Suprapubic skin (tissue), 4 donors: ENCODE measurements at regions not wholly inside any gene's neighbourhood (a gene's known extent, or its start where the extent isn't known, plus 50 kb on each side); places are given as distances from the start of the nearest gene placed in this dataset.

ENCODE experiments used
- EP300 ChIP-seq: sonication (generic); formaldehyde crosslinking; IDR thresholded peaks from one replicate; pipeline ENCODE4 v1.6.1; 2017; ENCODE audit warnings: antibody characterized with exemption
- POLR2A ChIP-seq, 2 donors: fragments of 450-650 bp; IDR thresholded peaks; one replicate each; pipeline ENCODE4 v1.6.1; 2017; ENCODE audit warnings: antibody characterized with exemption in 2 of 2, mild to moderate bottlenecking in 2 of 2, moderate library complexity in 2 of 2
- POLR2AphosphoS5 ChIP-seq, 3 donors: sonication (generic); formaldehyde crosslinking; IDR thresholded peaks; one replicate each; pipeline ENCODE4 v1.6.1; 2017; ENCODE audit warnings: antibody characterized with exemption in 3 of 3
- TF ChIP-seq, protein P1 (sequence below), 2 donors: fragments of 200-600 bp in 1 of 2; fragments of 450-650 bp in 1 of 2; sonication (generic) in 1 of 2; IDR thresholded peaks; one replicate each; pipeline ENCODE4 v1.5.1; 2016 to 2019; ENCODE audit warnings: antibody characterized with exemption in 2 of 2, mild to moderate bottlenecking in 1 of 2, moderate library complexity in 1 of 2

- TF ChIP-seq, protein P1, sequence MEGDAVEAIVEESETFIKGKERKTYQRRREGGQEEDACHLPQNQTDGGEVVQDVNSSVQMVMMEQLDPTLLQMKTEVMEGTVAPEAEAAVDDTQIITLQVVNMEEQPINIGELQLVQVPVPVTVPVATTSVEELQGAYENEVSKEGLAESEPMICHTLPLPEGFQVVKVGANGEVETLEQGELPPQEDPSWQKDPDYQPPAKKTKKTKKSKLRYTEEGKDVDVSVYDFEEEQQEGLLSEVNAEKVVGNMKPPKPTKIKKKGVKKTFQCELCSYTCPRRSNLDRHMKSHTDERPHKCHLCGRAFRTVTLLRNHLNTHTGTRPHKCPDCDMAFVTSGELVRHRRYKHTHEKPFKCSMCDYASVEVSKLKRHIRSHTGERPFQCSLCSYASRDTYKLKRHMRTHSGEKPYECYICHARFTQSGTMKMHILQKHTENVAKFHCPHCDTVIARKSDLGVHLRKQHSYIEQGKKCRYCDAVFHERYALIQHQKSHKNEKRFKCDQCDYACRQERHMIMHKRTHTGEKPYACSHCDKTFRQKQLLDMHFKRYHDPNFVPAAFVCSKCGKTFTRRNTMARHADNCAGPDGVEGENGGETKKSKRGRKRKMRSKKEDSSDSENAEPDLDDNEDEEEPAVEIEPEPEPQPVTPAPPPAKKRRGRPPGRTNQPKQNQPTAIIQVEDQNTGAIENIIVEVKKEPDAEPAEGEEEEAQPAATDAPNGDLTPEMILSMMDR (IDR thresholded peaks at IDR 0.05): no peak
- TF ChIP-seq POLR2A (IDR thresholded peaks at IDR 0.05) (no peak), EP300 (no peak), POLR2AphosphoS5 (IDR thresholded peaks at IDR 0.05) (no peak)
These were observed 506.3 kb upstream of the WWC1 start for GRCh38 chr5:167785106-167785505.
